CD8-positive, alpha-beta memory T cell (primary cell): ENCODE measurements at regions not wholly inside any gene's neighbourhood (a gene's known extent, or its start where the extent isn't known, plus 50 kb on each side); places are given as distances from the start of the nearest gene placed in this dataset.

ENCODE experiments used
- CTCF ChIA-PET: fragments of 350-600 bp; sonication (Branson Sonifier 250); formaldehyde crosslinking; loops from one replicate; lab custom pipeline; 2021; ENCODE audit warnings: antibody characterized with exemption; lab: Charles Lee
- POLR2A ChIA-PET: fragments of 350-600 bp; sonication (Branson Sonifier 250); formaldehyde crosslinking; loops from one replicate; lab custom pipeline; 2021; ENCODE audit warnings: antibody characterized with exemption; lab: Charles Lee
- DNase-seq, 5 donors: peaks; one replicate each; pipeline versions ENCODE4 v3.0.0 to v3.0.0-alpha.2; 2020 to 2022; ENCODE audit warnings: mixed read lengths in 1 of 5
- H3K27ac ChIP-seq: one replicate; pipeline ENCODE4 v1.7.0; 2013; ENCODE audit warnings: low read depth, mild to moderate bottlenecking, low read length, moderate library complexity
- H3K27me3 ChIP-seq: 2 replicates; pipeline ENCODE4 v1.7.0; 2013; ENCODE audit warnings: low read length, mild to moderate bottlenecking; ENCODE audit not compliant: insufficient read depth, poor library complexity, severe bottlenecking
- H3K36me3 ChIP-seq: 2 replicates; pipeline ENCODE4 v1.7.0; 2013; ENCODE audit warnings: mild to moderate bottlenecking, low read length, moderate library complexity; ENCODE audit not compliant: insufficient read depth
- H3K4me1 ChIP-seq: 2 replicates; pipeline ENCODE4 v1.7.0; 2013; ENCODE audit warnings: mild to moderate bottlenecking, low read length, moderate library complexity; ENCODE audit not compliant: insufficient read depth
- H3K4me3 ChIP-seq: 2 replicates; pipeline ENCODE4 v1.7.0; 2013; ENCODE audit warnings: mild to moderate bottlenecking, low read length
- H3K9me3 ChIP-seq: 2 replicates; pipeline ENCODE4 v1.7.0; 2013; ENCODE audit warnings: mild to moderate bottlenecking, low read length
- H3K27ac Mint-ChIP-seq, 8 donors: one replicate each; pipeline ENCODE4 v1.8.0; 2020 to 2021; ENCODE audit warnings: mixed read lengths in 8 of 8, mild to moderate bottlenecking in 6 of 8, inconsistent platforms in 3 of 8, moderate library complexity in 3 of 8
- H3K27me3 Mint-ChIP-seq, 2 donors: one replicate each; pipeline ENCODE4 v1.8.0; 2020 to 2021; ENCODE audit warnings: mixed read lengths in 2 of 2, mild to moderate bottlenecking in 1 of 2, moderate library complexity in 1 of 2
- H3K36me3 Mint-ChIP-seq, 3 donors: one replicate each; pipeline ENCODE4 v1.8.0; 2020 to 2021; ENCODE audit warnings: mixed read lengths in 3 of 3, inconsistent platforms in 1 of 3, mild to moderate bottlenecking in 1 of 3
- H3K4me1 Mint-ChIP-seq, 3 donors: one replicate each; pipeline ENCODE4 v1.8.0; 2020 to 2021; ENCODE audit warnings: mixed read lengths in 3 of 3, inconsistent platforms in 1 of 3, mild to moderate bottlenecking in 1 of 3
- H3K4me3 Mint-ChIP-seq, 7 donors: one replicate each; pipeline ENCODE4 v1.8.0; 2020 to 2021; ENCODE audit warnings: mixed read lengths in 7 of 7, mild to moderate bottlenecking in 6 of 7, moderate library complexity in 4 of 7, inconsistent platforms in 2 of 7
- H3K9me3 Mint-ChIP-seq, 5 donors: one replicate each; pipeline ENCODE4 v1.8.0; 2020 to 2022; ENCODE audit warnings: mixed read lengths in 5 of 5, mild to moderate bottlenecking in 3 of 5, moderate library complexity in 2 of 5, inconsistent platforms in 1 of 5

- H3K4me1 Mint-ChIP-seq, result no peaks in the 10 kb centered on the region
- no peaks in the 10 kb centered on the region for H3K36me3 ChIP-seq
- H3K9me3 Mint-ChIP-seq, result peaks cover 13 to 21% (median 21%) of the 10 kb centered on the region in 5 donors
Observed at GRCh38 chr18:42137693-42138375, 182.8 kb downstream of the PIK3C3 start.

GRCh38 chr18:42141439-42141838, 186.4 kb downstream of the PIK3C3 start:
- Mint-ChIP-seq H3K27ac (no peak overlapping the region), H3K27me3 (peaks cover 0 to 9% of the 10 kb centered on the region in 2 donors), H3K9me3 (peaks cover 13 to 26% (median 23%) of the 10 kb centered on the region in 5 donors), H3K36me3 (peaks cover 0 to 8% (median 2%) of the 10 kb centered on the region in 3 donors), H3K4me1 (no peaks in the 10 kb centered on the region), H3K4me3 (no peak overlapping the region)
- H3K27ac ChIP-seq, result no peak overlapping the region
- ChIA-PET CTCF (no interaction called here), POLR2A (no interaction called here)
- no peaks in the 10 kb centered on the region for H3K9me3 ChIP-seq
- no peaks in the 10 kb centered on the region for H3K27me3 ChIP-seq
- DNase-seq, result no peak
- no peaks in the 10 kb centered on the region for H3K36me3 ChIP-seq
- no peaks in the 10 kb centered on the region for H3K4me1 ChIP-seq
- H3K4me3 ChIP-seq, result no peak overlapping the region

More at GRCh38 chr18:42137693-42138375, 182.8 kb downstream of the PIK3C3 start:
- Mint-ChIP-seq H3K27ac (no peak overlapping the region), H3K36me3 (peaks cover 0 to 8% (median 2%) of the 10 kb centered on the region in 3 donors), H3K4me3 (no peak overlapping the region), H3K27me3 (peaks cover 1 to 9% of the 10 kb centered on the region in 2 donors)
- Histone ChIP-seq H3K27ac (no peak overlapping the region), H3K4me1 (no peaks in the 10 kb centered on the region), H3K9me3 (no peaks in the 10 kb centered on the region), H3K4me3 (no peak overlapping the region), H3K27me3 (no peaks in the 10 kb centered on the region)
- DNase-seq, result no peak
- POLR2A ChIA-PET, result no interaction called here
- CTCF ChIA-PET, result interaction anchor here (1.7 kb wide), 1 partner anchor 23 kb away, joined by 7 read pairs; no protein-coding TSS in a partner anchor

GRCh38 chr18:42155024-42155423, 200.0 kb downstream of the PIK3C3 start:
- H3K9me3 Mint-ChIP-seq, result peaks cover 0 to 8% (median 0%) of the 10 kb centered on the region in 5 donors
- no peak overlapping the region for H3K4me3 Mint-ChIP-seq
- CTCF ChIA-PET, result no interaction called here
- Histone ChIP-seq H3K4me3 (no peak overlapping the region), H3K27me3 (no peaks in the 10 kb centered on the region), H3K9me3 (no peaks in the 10 kb centered on the region), H3K36me3 (no peaks in the 10 kb centered on the region), H3K4me1 (no peaks in the 10 kb centered on the region), H3K27ac (no peak overlapping the region)
- no peak overlapping the region for H3K27ac Mint-ChIP-seq
- POLR2A ChIA-PET, result no interaction called here
- H3K4me1 Mint-ChIP-seq, result no peaks in the 10 kb centered on the region
- DNase-seq, result no peak
- H3K27me3 Mint-ChIP-seq, result peaks cover 0 to 2% of the 10 kb centered on the region in 2 donors
- H3K36me3 Mint-ChIP-seq, result peaks cover 0 to 6% (median 0%) of the 10 kb centered on the region in 3 donors

GRCh38 chr18:42156281-42156680, 201.2 kb downstream of the PIK3C3 start:
- peaks cover 0 to 6% (median 2%) of the 10 kb centered on the region in 3 donors for H3K36me3 Mint-ChIP-seq
- Histone ChIP-seq H3K9me3 (no peaks in the 10 kb centered on the region), H3K4me3 (no peak overlapping the region), H3K36me3 (no peaks in the 10 kb centered on the region), H3K27me3 (no peaks in the 10 kb centered on the region), H3K4me1 (no peaks in the 10 kb centered on the region), H3K27ac (no peak overlapping the region)
- H3K4me3 Mint-ChIP-seq, result no peak overlapping the region
- H3K27me3 Mint-ChIP-seq, result peaks cover 0 to 2% of the 10 kb centered on the region in 2 donors
- CTCF ChIA-PET, result interaction anchor here (1.3 kb wide), 1 partner anchor 42 kb away, joined by 3 read pairs; no protein-coding TSS in a partner anchor
- H3K27ac Mint-ChIP-seq, result no peak overlapping the region
- H3K9me3 Mint-ChIP-seq, result peaks cover 0 to 5% (median 0%) of the 10 kb centered on the region in 5 donors
- DNase-seq, result no peak
- no peaks in the 10 kb centered on the region for H3K4me1 Mint-ChIP-seq
- POLR2A ChIA-PET, result no interaction called here

GRCh38 chr18:42157420-42157819, 202.4 kb downstream of the PIK3C3 start:
- Mint-ChIP-seq H3K36me3 (peaks cover 0 to 2% (median 0%) of the 10 kb centered on the region in 3 donors), H3K9me3 (no peaks in the 10 kb centered on the region), H3K27ac (no peak overlapping the region), H3K4me1 (no peaks in the 10 kb centered on the region), H3K4me3 (no peak overlapping the region), H3K27me3 (peaks cover 0 to 2% of the 10 kb centered on the region in 2 donors)
- H3K27me3 ChIP-seq, result no peaks in the 10 kb centered on the region
- H3K27ac ChIP-seq, result no peak overlapping the region
- H3K4me3 ChIP-seq, result no peak overlapping the region
- no peaks in the 10 kb centered on the region for H3K9me3 ChIP-seq
- H3K4me1 ChIP-seq, result no peaks in the 10 kb centered on the region
- POLR2A ChIA-PET, result no interaction called here
- no peaks in the 10 kb centered on the region for H3K36me3 ChIP-seq
- CTCF ChIA-PET, result interaction anchor here (1.3 kb wide), 1 partner anchor 43 kb away, joined by 3 read pairs; no protein-coding TSS in a partner anchor
- no peak for DNase-seq

GRCh38 chr18:42157878-42158277, 202.8 kb downstream of the PIK3C3 start:
- no peak for DNase-seq
- no peaks in the 10 kb centered on the region for H3K36me3 ChIP-seq
- no peak overlapping the region for H3K4me3 ChIP-seq
- H3K9me3 ChIP-seq, result no peaks in the 10 kb centered on the region
- no peaks in the 10 kb centered on the region for H3K4me1 ChIP-seq
- Mint-ChIP-seq H3K27ac (no peak overlapping the region), H3K4me1 (no peaks in the 10 kb centered on the region), H3K4me3 (no peak overlapping the region), H3K9me3 (no peaks in the 10 kb centered on the region), H3K36me3 (peaks cover 0 to 2% (median 0%) of the 10 kb centered on the region in 3 donors), H3K27me3 (peaks cover 0 to 2% of the 10 kb centered on the region in 2 donors)
- no peaks in the 10 kb centered on the region for H3K27me3 ChIP-seq
- ChIA-PET CTCF (no interaction called here), POLR2A (no interaction called here)
- H3K27ac ChIP-seq, result no peak overlapping the region

- Histone ChIP-seq H3K4me1 (no peaks in the 10 kb centered on the region), H3K9me3 (no peaks in the 10 kb centered on the region), H3K4me3 (no peak overlapping the region), H3K27ac (no peak overlapping the region), H3K27me3 (no peaks in the 10 kb centered on the region), H3K36me3 (no peaks in the 10 kb centered on the region)
- H3K4me1 Mint-ChIP-seq, result no peaks in the 10 kb centered on the region
- ChIA-PET CTCF (no interaction called here), POLR2A (no interaction called here)
- H3K36me3 Mint-ChIP-seq, result peaks cover 0 to 2% (median 0%) of the 10 kb centered on the region in 3 donors
- peaks cover 0 to 2% of the 10 kb centered on the region in 2 donors for H3K27me3 Mint-ChIP-seq
- H3K4me3 Mint-ChIP-seq, result no peak overlapping the region
- no peak overlapping the region for H3K27ac Mint-ChIP-seq
- DNase-seq, result no peak
- H3K9me3 Mint-ChIP-seq, result no peaks in the 10 kb centered on the region
Observed at GRCh38 chr18:42159146-42159545, 204.1 kb downstream of the PIK3C3 start.

- DNase-seq, result no peak
- no peaks in the 10 kb centered on the region for H3K4me1 Mint-ChIP-seq
- ChIA-PET POLR2A (no interaction called here), CTCF (no interaction called here)
- no peak overlapping the region for H3K4me3 Mint-ChIP-seq
- H3K27ac Mint-ChIP-seq, result no peak overlapping the region
- peaks cover 0 to 2% (median 0%) of the 10 kb centered on the region in 3 donors for H3K36me3 Mint-ChIP-seq
- peaks cover 0 to 6% of the 10 kb centered on the region in 2 donors for H3K27me3 Mint-ChIP-seq
- no peaks in the 10 kb centered on the region for H3K36me3 ChIP-seq
- H3K4me3 ChIP-seq, result no peak overlapping the region
- H3K9me3 ChIP-seq, result no peaks in the 10 kb centered on the region
- H3K9me3 Mint-ChIP-seq, result no peaks in the 10 kb centered on the region
- H3K4me1 ChIP-seq, result no peaks in the 10 kb centered on the region
- no peak overlapping the region for H3K27ac ChIP-seq
- H3K27me3 ChIP-seq, result no peaks in the 10 kb centered on the region
Observed at GRCh38 chr18:42163321-42163720, 208.3 kb downstream of the PIK3C3 start.
